Mesenchymal stem cell (in vitro differentiated cells and primary cell): ENCODE measurements at regions not wholly inside any gene's neighbourhood (a gene's known extent, or its start where the extent isn't known, plus 50 kb on each side); places are given as distances from the start of the nearest gene placed in this dataset.

Experiments used
- DNase-seq: peaks from one replicate; pipeline ENCODE4 v3.0.0-alpha.2; 2013
- H2AFZ ChIP-seq: one replicate; pipeline ENCODE4 v1.6.1; 2013; ENCODE audit warnings: low read depth, mild to moderate bottlenecking, control low read depth, inconsistent platforms, low read length, moderate library complexity
- H2AK5ac ChIP-seq: 2 replicates; pipeline ENCODE4 v1.6.1; 2013; ENCODE audit warnings: low read length, moderate library complexity, mild to moderate bottlenecking, inconsistent platforms; ENCODE audit not compliant: severe bottlenecking
- H2BK120ac ChIP-seq: one replicate; pipeline ENCODE4 v1.6.1; 2013; ENCODE audit warnings: low read depth, mild to moderate bottlenecking, inconsistent platforms, low read length, moderate library complexity
- H2BK12ac ChIP-seq, 2 experiments: one replicate each; pipeline ENCODE4 v1.6.1; 2013; ENCODE audit warnings: inconsistent platforms in 2 of 2, low read length in 2 of 2, mild to moderate bottlenecking in 2 of 2, moderate library complexity in 2 of 2, control low read depth in 1 of 2
- H2BK15ac ChIP-seq: one replicate; pipeline ENCODE4 v1.6.1; 2013; ENCODE audit warnings: mild to moderate bottlenecking, low read depth, inconsistent platforms; ENCODE audit not compliant: poor library complexity, severe bottlenecking
- H2BK5ac ChIP-seq: 2 replicates; pipeline ENCODE4 v1.6.1; 2013; ENCODE audit warnings: low read depth, mild to moderate bottlenecking, low read length, control low read depth, inconsistent platforms; ENCODE audit not compliant: poor library complexity, severe bottlenecking
- H3K14ac ChIP-seq, 2 experiments: one replicate each; pipeline ENCODE4 v1.6.1; 2013; ENCODE audit warnings: inconsistent platforms in 2 of 2, low read length in 2 of 2, control low read depth in 1 of 2, mild to moderate bottlenecking in 1 of 2, moderate library complexity in 1 of 2
- H3K18ac ChIP-seq, 2 experiments: one replicate each; pipeline ENCODE4 v1.6.1; 2013; ENCODE audit warnings: inconsistent platforms in 2 of 2, low read length in 2 of 2, control low read depth in 1 of 2, low read depth in 1 of 2, mild to moderate bottlenecking in 1 of 2
- H3K23ac ChIP-seq, 2 experiments: one replicate each; pipeline ENCODE4 v1.6.1; 2013; ENCODE audit warnings: inconsistent platforms in 2 of 2, low read length in 2 of 2, mild to moderate bottlenecking in 2 of 2, moderate library complexity in 2 of 2, control low read depth in 1 of 2
- H3K27ac ChIP-seq: 2 replicates; pipeline ENCODE4 v1.5.1; 2013; ENCODE audit warnings: mild to moderate bottlenecking, moderate library complexity, low read length, control low read depth, inconsistent platforms; ENCODE audit not compliant: poor library complexity, severe bottlenecking
- H3K27me3 ChIP-seq, 2 experiments: 2 replicates each; pipeline versions ENCODE4 v1.6.1 to v1.7.0; 2013; ENCODE audit warnings: low read length in 2 of 2, mild to moderate bottlenecking in 2 of 2, moderate library complexity in 2 of 2, control low read depth in 1 of 2, inconsistent platforms in 1 of 2; ENCODE audit not compliant: control insufficient read depth in 1 of 2, insufficient read depth in 1 of 2
- H3K36me3 ChIP-seq, 2 experiments: 2 replicates each; pipeline versions ENCODE4 v1.6.1 to v1.7.0; 2013; ENCODE audit warnings: low read length in 2 of 2, control low read depth in 1 of 2, inconsistent platforms in 1 of 2, low read depth in 1 of 2, mild to moderate bottlenecking in 1 of 2; ENCODE audit not compliant: insufficient read depth in 2 of 2, control insufficient read depth in 1 of 2
- H3K4ac ChIP-seq, 2 experiments: one replicate each; pipeline ENCODE4 v1.6.1; 2013; ENCODE audit warnings: inconsistent platforms in 2 of 2, low read length in 2 of 2, mild to moderate bottlenecking in 2 of 2, moderate library complexity in 2 of 2, control low read depth in 1 of 2, low read depth in 1 of 2
- H3K4me1 ChIP-seq: 2 replicates; pipeline ENCODE4 v1.6.1; 2013; ENCODE audit warnings: low read depth, low read length, control low read depth; ENCODE audit not compliant: control insufficient read depth, insufficient read depth
- H3K4me2 ChIP-seq: 2 replicates; pipeline ENCODE4 v1.6.1; 2013; ENCODE audit warnings: low read length, mild to moderate bottlenecking, inconsistent platforms; ENCODE audit not compliant: poor library complexity, severe bottlenecking
- H3K4me3 ChIP-seq, 2 experiments: 2 replicates each; pipeline versions ENCODE4 v1.5.1 to v1.7.0; 2013; ENCODE audit warnings: low read length in 2 of 2, mild to moderate bottlenecking in 2 of 2, control low read depth in 1 of 2, low read depth in 1 of 2; ENCODE audit not compliant: insufficient read depth in 1 of 2
- H3K79me1 ChIP-seq: replicated peaks from 2 replicates; pipeline ENCODE4 v1.6.1; 2013; ENCODE audit warnings: mild to moderate bottlenecking, control low read depth, low read length, inconsistent platforms; ENCODE audit not compliant: poor library complexity, severe bottlenecking
- H3K9ac ChIP-seq: 2 replicates; pipeline ENCODE4 v1.7.0; 2013; ENCODE audit warnings: mild to moderate bottlenecking, low read length, moderate library complexity
- H3K9me3 ChIP-seq: 2 replicates; pipeline ENCODE4 v1.7.0; 2013; ENCODE audit warnings: mild to moderate bottlenecking, low read length; ENCODE audit not compliant: control insufficient read depth
- H4K8ac ChIP-seq: one replicate; pipeline ENCODE4 v1.6.1; 2013; ENCODE audit warnings: inconsistent platforms, mild to moderate bottlenecking, low read length, moderate library complexity
- H4K91ac ChIP-seq: one replicate; pipeline ENCODE4 v1.6.1; 2013; ENCODE audit warnings: mild to moderate bottlenecking, low read length, inconsistent platforms
- WGBS: methylation state at CpG from one replicate; pipeline ENCODE4 v1.1.7; 2013; ENCODE audit warnings: mixed read lengths; 5-methylcytosine and 5-hydroxymethylcytosine counted together

DNA sequence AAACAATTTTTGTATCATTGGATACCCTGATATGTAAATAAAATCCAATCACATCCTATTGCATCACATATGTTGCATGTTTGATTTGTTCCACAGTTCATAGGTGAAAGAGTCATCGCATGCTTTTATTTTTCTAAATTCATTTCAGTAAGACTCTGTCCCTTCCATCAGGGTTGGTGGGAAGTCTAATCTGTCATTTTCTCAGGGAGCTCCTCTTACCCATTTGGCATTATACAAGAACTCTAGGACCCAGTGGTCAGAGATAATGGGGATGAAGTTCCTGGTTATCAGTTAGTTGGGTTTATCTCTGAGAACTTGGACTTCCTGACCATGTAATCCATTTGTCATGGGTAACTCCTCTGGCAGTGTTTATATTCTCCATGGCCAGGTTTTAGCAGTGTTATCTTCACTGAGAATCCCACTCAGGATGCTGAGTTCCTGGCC is 227.1 kb upstream of the JADE1 start:
- no peak overlapping the region for H3K14ac ChIP-seq
- H4K8ac ChIP-seq, result peak overlapping the region; percentile 25
- no peak for DNase-seq
- H2AK5ac ChIP-seq, result no peak overlapping the region
- H2BK5ac ChIP-seq, result no peak overlapping the region
- no peaks in the 10 kb centered on the region for H3K4me1 ChIP-seq
- peak overlapping the region; percentile 45 for H4K91ac ChIP-seq
- no peak overlapping the region for H3K4me2 ChIP-seq
- no peaks in the 10 kb centered on the region for H3K36me3 ChIP-seq
- H3K23ac ChIP-seq, result no peak overlapping the region
- H3K4ac ChIP-seq, result no peak overlapping the region
- no peak overlapping the region for H2AFZ ChIP-seq
- H3K27ac ChIP-seq, result no peak overlapping the region
- no peak overlapping the region for H3K9ac ChIP-seq
- H3K27me3 ChIP-seq, result no peaks in the 10 kb centered on the region
- H2BK12ac ChIP-seq, result peak overlapping the region in 1 of 2 experiments; percentile 5
- H3K18ac ChIP-seq, result no peak overlapping the region
- H3K9me3 ChIP-seq, result no peaks in the 10 kb centered on the region
- H2BK120ac ChIP-seq, result no peak overlapping the region
- no peak overlapping the region for H2BK15ac ChIP-seq
- H3K79me1 ChIP-seq, result no peaks in the 10 kb centered on the region
- no peak overlapping the region for H3K4me3 ChIP-seq
- WGBS, result no CpG with 5 or more reads among the region's 1 CpG

DNA sequence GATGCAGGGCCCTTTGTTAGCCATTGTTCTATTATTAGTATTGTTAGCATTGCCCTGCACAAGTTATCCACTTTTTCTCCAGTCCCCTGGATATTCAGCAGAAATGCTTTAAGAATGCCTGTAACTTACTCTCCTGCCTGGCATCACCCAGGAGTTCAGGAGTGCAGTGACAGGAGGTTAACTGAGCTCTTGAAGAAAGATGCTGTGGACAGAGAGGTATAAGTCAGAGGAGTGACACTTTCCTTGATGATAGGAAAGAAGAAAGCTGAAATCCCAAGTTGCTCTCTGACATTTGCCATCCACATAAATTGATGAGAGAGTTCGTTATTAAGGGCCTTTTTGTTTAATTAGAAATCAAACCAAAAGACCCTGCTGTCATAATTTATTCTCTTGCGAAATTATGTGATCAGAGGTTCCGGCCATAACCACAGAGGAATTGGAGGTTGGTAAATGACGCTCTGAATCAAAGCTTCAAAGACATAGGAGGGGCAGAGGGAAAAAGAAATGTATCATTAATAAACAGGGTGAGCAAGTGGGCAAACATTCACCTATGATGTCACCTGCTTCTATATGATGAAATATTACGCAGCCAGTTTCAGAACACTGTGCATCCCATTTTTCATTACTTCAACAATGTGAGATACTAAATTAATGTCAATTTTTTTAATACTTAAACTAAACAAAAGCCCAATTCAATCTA is 230.2 kb upstream of the JADE1 start:
- WGBS, result 67% methylated on average over 3 of the region's 5 CpGs
- no peaks in the 10 kb centered on the region for H3K9me3 ChIP-seq
- H2BK5ac ChIP-seq, result no peak overlapping the region
- H2AK5ac ChIP-seq, result peak overlapping the region; percentile 60
- no peak overlapping the region for H2AFZ ChIP-seq
- no peak overlapping the region for H2BK15ac ChIP-seq
- H4K8ac ChIP-seq, result no peak overlapping the region
- H3K9ac ChIP-seq, result no peak overlapping the region
- H2BK12ac ChIP-seq, result peak overlapping the region in 1 of 2 experiments; percentile 49
- H3K4ac ChIP-seq, result peak overlapping the region in 1 of 2 experiments; percentile 49
- H4K91ac ChIP-seq, result no peak overlapping the region
- no peak overlapping the region for H3K4me2 ChIP-seq
- H3K79me1 ChIP-seq, result no peaks in the 10 kb centered on the region
- no peak overlapping the region for H2BK120ac ChIP-seq
- no peak overlapping the region for H3K14ac ChIP-seq
- H3K27me3 ChIP-seq, result no peaks in the 10 kb centered on the region
- H3K4me1 ChIP-seq, result no peaks in the 10 kb centered on the region
- H3K18ac ChIP-seq, result peak overlapping the region in 1 of 2 experiments; percentile 38
- no peaks in the 10 kb centered on the region for H3K36me3 ChIP-seq
- no peak overlapping the region for H3K4me3 ChIP-seq
- H3K27ac ChIP-seq, result no peak overlapping the region
- no peak for DNase-seq
- H3K23ac ChIP-seq, result no peak overlapping the region

DNA sequence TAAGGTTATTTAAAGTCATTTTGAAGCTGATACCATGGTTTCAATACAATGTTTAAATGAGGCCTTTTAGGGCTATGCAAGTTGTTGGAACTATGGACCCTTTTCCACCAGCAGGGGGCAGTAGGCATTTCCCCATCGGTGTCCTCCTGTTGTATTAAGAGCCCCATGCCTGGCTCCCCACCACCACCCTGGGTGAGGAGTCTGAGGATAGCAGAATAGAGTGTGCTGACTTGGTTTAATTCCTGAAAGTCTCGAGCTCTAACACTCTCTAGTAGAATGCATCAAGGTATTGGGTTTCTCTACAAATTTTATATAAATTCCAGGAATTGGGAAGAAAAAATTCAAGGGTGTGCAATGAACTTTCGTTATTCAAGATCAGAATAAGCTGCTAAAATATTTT is 234.8 kb upstream of the JADE1 start:
- no peaks in the 10 kb centered on the region for H3K9me3 ChIP-seq
- H3K18ac ChIP-seq, result no peak overlapping the region
- peaks cover 11% of the 10 kb centered on the region for H3K4me1 ChIP-seq
- peak overlapping the region; percentile 39 for H4K8ac ChIP-seq
- H3K36me3 ChIP-seq, result no peaks in the 10 kb centered on the region
- H2BK12ac ChIP-seq, result peak overlapping the region in 1 of 2 experiments; percentile 52
- H2BK15ac ChIP-seq, result peak overlapping the region; percentile 61
- H2BK5ac ChIP-seq, result no peak overlapping the region
- no peak overlapping the region for H4K91ac ChIP-seq
- no peaks in the 10 kb centered on the region for H3K27me3 ChIP-seq
- no peak overlapping the region for H2BK120ac ChIP-seq
- no peak overlapping the region for H3K4me3 ChIP-seq
- H3K4me2 ChIP-seq, result no peak overlapping the region
- DNase-seq, result no peak
- no peak overlapping the region for H2AK5ac ChIP-seq
- peaks cover 1% of the 10 kb centered on the region for H3K79me1 ChIP-seq
- no peak overlapping the region for H3K4ac ChIP-seq
- peak overlapping the region; percentile 98 for H3K27ac ChIP-seq
- H3K14ac ChIP-seq, result no peak overlapping the region
- H3K23ac ChIP-seq, result no peak overlapping the region
- H2AFZ ChIP-seq, result no peak overlapping the region
- WGBS, result 50% methylated on average over 2 of the region's 3 CpGs
- peak overlapping the region; percentile 59 for H3K9ac ChIP-seq

- Histone ChIP-seq H3K4me1 (peaks cover 11% of the 10 kb centered on the region), H3K4ac (no peak overlapping the region), H3K9me3 (no peaks in the 10 kb centered on the region), H3K27me3 (no peaks in the 10 kb centered on the region), H3K79me1 (peaks cover 1% of the 10 kb centered on the region), H2BK120ac (no peak overlapping the region), H3K14ac (no peak overlapping the region), H2BK5ac (peak overlapping the region; percentile 97), H2BK15ac (no peak overlapping the region), H2AK5ac (no peak overlapping the region), H2BK12ac (no peak overlapping the region), H4K91ac (no peak overlapping the region), H2AFZ (no peak overlapping the region), H3K18ac (no peak overlapping the region), H3K23ac (no peak overlapping the region), H3K4me2 (no peak overlapping the region), H4K8ac (no peak overlapping the region), H3K27ac (peak overlapping the region; percentile 99), H3K4me3 (no peak overlapping the region), H3K36me3 (no peaks in the 10 kb centered on the region), H3K9ac (peak overlapping the region; percentile 59)
- 81% methylated on average over 3 of the region's 4 CpGs for WGBS
- peak; percentile 74 for DNase-seq
Measured at GRCh38 chr4:128573781-128574508, 235.6 kb upstream of the JADE1 start.
